SK-N-SH (cell line): ENCODE measurements at regions not wholly inside any gene's neighbourhood (a gene's known extent, or its start where the extent isn't known, plus 50 kb on each side); places are given as distances from the start of the nearest gene placed in this dataset.

Source experiments
- CTCF ChIA-PET: fragments of 300-600, 350-600 bp; formaldehyde crosslinking; extraction: SDS; loops from one replicate; lab custom pipeline; 2021; lab: Yijun Ruan, JAX
- POLR2A ChIA-PET: fragments of 350-600 bp; sonication (Branson Sonifier 250); formaldehyde crosslinking; extraction: SDS; loops from one replicate; lab custom pipeline; 2020; ENCODE audit warnings: antibody characterized with exemption, inconsistent platforms; lab: Yijun Ruan, JAX
- DNase-seq: peaks from one replicate; pipeline ENCODE4 v3.0.0; 2012
- H2AFZ ChIP-seq: fragments of 200-600 bp; sonication (generic); 2 replicates; pipeline ENCODE4 v1.8.1; 2016; ENCODE audit warnings: antibody characterized with exemption, mild to moderate bottlenecking, low read depth
- H3F3A ChIP-seq: fragments of 200-600 bp; sonication (generic); replicated peaks from 2 replicates; pipeline ENCODE3; 2016; ENCODE audit warnings: antibody characterized with exemption, mild to moderate bottlenecking; ENCODE audit not compliant: insufficient read depth
- H3K27ac ChIP-seq, 2 experiments: fragments of 200-500 bp in 1 of 2; fragments of 200-600 bp in 1 of 2; sonication (Bioruptor generic) in 1 of 2; sonication (generic), shearing (Covaris generic) in 1 of 2; 2 replicates each; pipeline versions ENCODE4 v1.5.1 to v1.6.1; 2014 to 2016; ENCODE audit warnings: low read depth in 2 of 2, inconsistent platforms in 1 of 2, low read length in 1 of 2, mild to moderate bottlenecking in 1 of 2, mixed read lengths in 1 of 2
- H3K27me3 ChIP-seq: fragments of 200-600 bp; sonication (generic), shearing (Covaris generic); 2 replicates; pipeline ENCODE4 v1.6.1; 2016; ENCODE audit warnings: mixed run types; ENCODE audit not compliant: insufficient read depth
- H3K36me3 ChIP-seq, 2 experiments: fragments of 200-500 bp in 1 of 2; fragments of 200-600 bp in 1 of 2; sonication (Bioruptor generic) in 1 of 2; sonication (generic) in 1 of 2; replicated peaks in 1 of 2; 2 replicates each; pipeline versions ENCODE3 to v1.5.1; 2014 to 2016; ENCODE audit warnings: low read length in 1 of 2, mild to moderate bottlenecking in 1 of 2; ENCODE audit not compliant: insufficient read depth in 2 of 2, control insufficient read depth in 1 of 2
- H3K4me1 ChIP-seq, 2 experiments: fragments of 200-500 bp in 1 of 2; fragments of 200-600 bp in 1 of 2; sonication (Bioruptor generic) in 1 of 2; sonication (generic), shearing (Covaris generic) in 1 of 2; 2 replicates each; pipeline versions ENCODE4 v1.5.1 to v1.6.1; 2014 to 2016; ENCODE audit warnings: low read depth in 1 of 2, low read length in 1 of 2, mixed run types in 1 of 2; ENCODE audit not compliant: insufficient read depth in 2 of 2, control insufficient read depth in 1 of 2
- H3K4me2 ChIP-seq: fragments of 200-600 bp; sonication (generic), shearing (Covaris generic); 2 replicates; pipeline ENCODE4 v1.6.1; 2017; ENCODE audit warnings: mixed run types
- H3K4me3 ChIP-seq, 2 experiments: fragments of 200-500 bp in 1 of 2; fragments of 200-600 bp in 1 of 2; sonication (Bioruptor generic) in 1 of 2; sonication (generic), shearing (Covaris generic) in 1 of 2; 2 replicates each; pipeline versions ENCODE4 v1.5.1 to v1.8.1; 2014 to 2016; ENCODE audit warnings: low read depth in 2 of 2, inconsistent platforms in 1 of 2, low read length in 1 of 2, mild to moderate bottlenecking in 1 of 2, mixed read lengths in 1 of 2, moderate library complexity in 1 of 2
- H3K79me2 ChIP-seq: fragments of 200-600 bp; sonication (generic); 2 replicates; pipeline ENCODE4 v1.8.1; 2017; ENCODE audit warnings: mild to moderate bottlenecking; ENCODE audit not compliant: insufficient read depth
- H3K9ac ChIP-seq: fragments of 200-600 bp; sonication (generic); 2 replicates; pipeline ENCODE4 v1.6.1; 2017; ENCODE audit warnings: mixed run types
- H3K9me2 ChIP-seq: fragments of 200-600 bp; sonication (generic); 2 replicates; pipeline ENCODE4 v1.6.1; 2017; ENCODE audit warnings: mixed run types
- H3K9me3 ChIP-seq: fragments of 200-600 bp; sonication (generic); 2 replicates; pipeline ENCODE4 v1.6.1; 2017; ENCODE audit warnings: mixed run types, mild to moderate bottlenecking, moderate library complexity
- H4K20me1 ChIP-seq: fragments of 200-600 bp; sonication (generic); 2 replicates; pipeline ENCODE4 v1.6.1; 2017; ENCODE audit warnings: mild to moderate bottlenecking, mixed run types; ENCODE audit not compliant: insufficient read depth
- CHD2 ChIP-seq: fragments of 150-350 bp; IDR thresholded peaks from 2 replicates; pipeline ENCODE4 v1.6.1; 2018; ENCODE audit warnings: low read length; ENCODE audit not compliant: partially characterized antibody
- ELF1 ChIP-seq: IDR thresholded peaks from 2 replicates; pipeline ENCODE4 v1.4.0; 2012
- EP300 ChIP-seq, 2 experiments: IDR thresholded peaks; 2 replicates each; pipeline versions ENCODE4 v1.4.0 to v1.6.1; 2012; ENCODE audit warnings: borderline replicate concordance in 1 of 2, low read depth in 1 of 2, low read length in 1 of 2
- EZH2phosphoT487 ChIP-seq: fragments of 200-600 bp; sonication (generic); IDR thresholded peaks from 2 replicates; pipeline ENCODE4 v1.6.1; 2017; ENCODE audit warnings: low read depth, mixed run types, mild to moderate bottlenecking, antibody characterized with exemption, moderate library complexity, borderline replicate concordance
- FOXM1 ChIP-seq: IDR thresholded peaks from 2 replicates; pipeline ENCODE4 v1.4.0; 2012; ENCODE audit warnings: low read depth, mild to moderate bottlenecking
- GABPA ChIP-seq: IDR thresholded peaks from 2 replicates; pipeline ENCODE4 v1.4.0; 2012; ENCODE audit warnings: low read depth, mild to moderate bottlenecking
- IRF3 ChIP-seq: fragments of 150-350 bp; IDR thresholded peaks from 2 replicates; pipeline ENCODE4 v1.6.1; 2016; ENCODE audit warnings: mild to moderate bottlenecking, low read depth, low read length
- MAX ChIP-seq: IDR thresholded peaks from 2 replicates; pipeline ENCODE4 v1.4.0; 2012; ENCODE audit warnings: low read depth
- NFIC ChIP-seq: IDR thresholded peaks from 2 replicates; pipeline ENCODE4 v1.4.0; 2012; ENCODE audit warnings: borderline replicate concordance
- POLR2AphosphoS5 ChIP-seq: IDR thresholded peaks from 2 replicates; pipeline ENCODE4 v1.6.1; 2012; ENCODE audit warnings: low read depth, low read length
- RCOR1 ChIP-seq: fragments of 150-350 bp; IDR thresholded peaks from 2 replicates; pipeline ENCODE4 v1.6.1; 2017; ENCODE audit warnings: antibody characterized with exemption, low read length
- REST ChIP-seq: IDR thresholded peaks from 2 replicates; pipeline ENCODE4 v1.6.1; 2012; ENCODE audit warnings: mild to moderate bottlenecking, low read depth, low read length, moderate library complexity
- RFX5 ChIP-seq: IDR thresholded peaks from 2 replicates; pipeline ENCODE4 v1.6.1; 2012; ENCODE audit warnings: mild to moderate bottlenecking, improper control_type of control experiment, low read length
- RXRA ChIP-seq: IDR thresholded peaks from 2 replicates; pipeline ENCODE4 v1.4.0; 2012; ENCODE audit warnings: low read depth, mild to moderate bottlenecking, borderline replicate concordance
- SIN3A ChIP-seq: IDR thresholded peaks from 2 replicates; pipeline ENCODE4 v1.6.1; 2012; ENCODE audit warnings: low read depth, mild to moderate bottlenecking, low read length, moderate library complexity, borderline replicate concordance
- TEAD4 ChIP-seq: IDR thresholded peaks from 2 replicates; pipeline ENCODE4 v1.4.0; 2012; ENCODE audit warnings: mild to moderate bottlenecking, borderline replicate concordance; ENCODE audit not compliant: insufficient read depth
- ZBTB33 ChIP-seq: IDR thresholded peaks from 2 replicates; pipeline ENCODE4 v1.4.0; 2012; ENCODE audit warnings: low read depth, borderline replicate concordance

- Histone ChIP-seq H4K20me1 (no peaks in the 10 kb centered on the region), H3F3A (no peaks in the 10 kb centered on the region), H3K9ac (no peak overlapping the region), H2AFZ (no peak overlapping the region), H3K79me2 (no peaks in the 10 kb centered on the region), H3K9me3 (no peaks in the 10 kb centered on the region), H3K4me2 (no peak overlapping the region), H3K27ac (no peak overlapping the region), H3K4me1 (no peaks in the 10 kb centered on the region), H3K4me3 (no peak overlapping the region), H3K27me3 (no peaks in the 10 kb centered on the region), H3K36me3 (no peaks in the 10 kb centered on the region), H3K9me2 (no peaks in the 10 kb centered on the region)
- ChIA-PET POLR2A (no interaction called here), CTCF (no interaction called here)
- DNase-seq, result no peak
- TF ChIP-seq SIN3A (no peak), RCOR1 (no peak), NFIC (no peak), ZBTB33 (no peak), MAX (no peak), RXRA (no peak), ELF1 (no peak), REST (no peak), GABPA (no peak), IRF3 (no peak), TEAD4 (no peak), EZH2phosphoT487 (no peak), RFX5 (no peak), FOXM1 (no peak), POLR2AphosphoS5 (no peak), CHD2 (no peak), EP300 (IDR thresholded peaks at IDR 0.05; ENCODE audit: borderline replicate concordance in 1 of 2, low read depth in 1 of 2, low read length in 1 of 2) (no peak)
Measured at GRCh38 chr21:19350286-19350685, 946.7 kb upstream of the TMPRSS15 start.
